C4-2B (cell line): ENCODE measurements at regions not wholly inside any gene's neighbourhood (a gene's known extent, or its start where the extent isn't known, plus 50 kb on each side); places are given as distances from the start of the nearest gene placed in this dataset.

ENCODE experiments used
- H3K27ac ChIP-seq: fragments of 450-650 bp; 2 replicates; pipeline ENCODE4 v1.5.1; 2017
- ZFX ChIP-seq: fragments of 450-650 bp; IDR thresholded peaks from 2 replicates; pipeline ENCODE4 v1.6.1; 2017
- TF ChIP-seq, protein P1 (sequence below): fragments of 450-650 bp; conservative IDR thresholded peaks from 2 replicates; pipeline ENCODE4 v1.5.1; 2017; ENCODE audit warnings: mild to moderate bottlenecking

DNA sequence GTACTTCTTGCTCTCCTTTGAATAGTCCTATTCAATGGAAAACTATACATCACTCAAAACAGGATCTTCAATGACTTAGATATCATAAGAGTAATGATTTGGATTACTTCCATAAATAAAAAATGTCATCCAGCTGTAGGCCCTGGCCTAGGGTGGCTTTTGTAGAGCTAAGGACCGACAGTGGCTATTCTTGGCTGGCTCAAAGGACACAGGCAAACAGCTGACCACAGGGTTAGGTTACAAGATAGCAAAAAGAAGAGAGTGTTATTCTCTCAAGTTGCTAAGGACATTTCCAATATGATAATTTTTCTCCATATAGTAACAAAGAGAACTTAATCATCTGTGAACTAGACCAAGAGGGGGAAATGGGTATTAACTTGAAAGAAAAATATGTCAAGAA lies 495.1 kb downstream of the PLPP3 start:
- TF ChIP-seq, protein P1, sequence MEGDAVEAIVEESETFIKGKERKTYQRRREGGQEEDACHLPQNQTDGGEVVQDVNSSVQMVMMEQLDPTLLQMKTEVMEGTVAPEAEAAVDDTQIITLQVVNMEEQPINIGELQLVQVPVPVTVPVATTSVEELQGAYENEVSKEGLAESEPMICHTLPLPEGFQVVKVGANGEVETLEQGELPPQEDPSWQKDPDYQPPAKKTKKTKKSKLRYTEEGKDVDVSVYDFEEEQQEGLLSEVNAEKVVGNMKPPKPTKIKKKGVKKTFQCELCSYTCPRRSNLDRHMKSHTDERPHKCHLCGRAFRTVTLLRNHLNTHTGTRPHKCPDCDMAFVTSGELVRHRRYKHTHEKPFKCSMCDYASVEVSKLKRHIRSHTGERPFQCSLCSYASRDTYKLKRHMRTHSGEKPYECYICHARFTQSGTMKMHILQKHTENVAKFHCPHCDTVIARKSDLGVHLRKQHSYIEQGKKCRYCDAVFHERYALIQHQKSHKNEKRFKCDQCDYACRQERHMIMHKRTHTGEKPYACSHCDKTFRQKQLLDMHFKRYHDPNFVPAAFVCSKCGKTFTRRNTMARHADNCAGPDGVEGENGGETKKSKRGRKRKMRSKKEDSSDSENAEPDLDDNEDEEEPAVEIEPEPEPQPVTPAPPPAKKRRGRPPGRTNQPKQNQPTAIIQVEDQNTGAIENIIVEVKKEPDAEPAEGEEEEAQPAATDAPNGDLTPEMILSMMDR = no peak
- TF ChIP-seq ZFX = no peak
- no peak overlapping the region for H3K27ac ChIP-seq

DNA sequence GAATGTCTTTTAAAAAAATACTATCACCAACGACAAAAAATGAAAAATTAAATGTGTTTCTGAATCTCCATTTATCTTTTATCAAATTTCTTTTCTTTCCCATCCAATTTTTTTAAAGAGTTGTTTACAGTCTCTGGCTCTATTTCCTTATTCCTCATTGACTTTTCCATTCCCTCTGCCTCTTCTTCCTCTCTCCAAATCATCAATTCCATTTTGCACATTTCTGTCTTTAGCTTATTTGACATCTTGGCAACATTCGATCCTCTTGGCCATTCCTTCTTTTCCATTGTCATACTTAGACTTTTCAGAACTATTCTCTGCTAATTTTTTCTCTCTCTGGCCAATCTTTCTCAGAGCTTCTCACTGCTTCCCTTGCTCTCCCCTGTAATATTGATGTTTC lies 497.6 kb downstream of the PLPP3 start:
- TF ChIP-seq ZFX = no peak
- TF ChIP-seq, protein P1 = no peak
- H3K27ac ChIP-seq = no peak overlapping the region

DNA sequence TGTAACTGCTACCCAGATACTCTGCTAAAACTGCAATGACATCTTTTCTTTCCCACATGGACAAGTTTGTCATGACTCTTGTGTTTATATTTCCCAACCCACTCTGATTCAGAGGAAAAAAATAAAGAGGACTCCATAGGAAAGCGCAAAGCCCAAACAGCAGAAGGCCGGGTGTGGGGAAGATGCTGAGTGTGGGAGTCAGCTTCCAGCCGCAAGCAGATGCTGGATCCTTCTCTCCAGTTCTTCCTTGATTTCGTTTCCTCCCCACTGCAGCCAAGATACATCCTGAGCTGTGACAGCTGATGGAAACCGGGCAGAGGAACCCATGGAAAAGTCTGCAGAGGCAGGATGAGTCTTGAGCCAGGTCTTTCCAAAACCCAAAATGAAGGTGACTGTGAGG lies 498.2 kb downstream of the PLPP3 start:
- TF ChIP-seq, protein P1 = no peak
- TF ChIP-seq ZFX = no peak
- H3K27ac ChIP-seq = no peak overlapping the region

DNA sequence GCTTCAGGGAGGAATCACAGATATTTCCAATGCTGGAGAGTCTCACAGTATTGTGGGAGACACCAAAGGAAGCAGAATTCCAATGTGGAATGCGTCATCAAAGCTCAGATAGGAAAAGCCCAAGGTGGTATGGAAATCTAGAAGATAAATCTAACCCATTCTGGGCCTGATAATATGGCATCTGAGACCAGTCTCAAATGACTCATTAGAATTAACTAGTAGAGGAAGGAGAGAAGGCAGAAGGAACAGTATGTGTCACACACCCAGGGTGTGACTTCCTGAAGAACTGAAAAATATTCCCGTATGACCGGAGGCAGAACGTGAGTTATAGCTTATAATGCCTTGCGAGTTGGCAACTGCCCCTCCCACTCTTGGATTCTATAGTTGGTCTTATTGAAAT lies 499.2 kb downstream of the PLPP3 start:
- no peak for TF ChIP-seq ZFX
- TF ChIP-seq, protein P1 = no peak
- no peak overlapping the region for H3K27ac ChIP-seq

DNA sequence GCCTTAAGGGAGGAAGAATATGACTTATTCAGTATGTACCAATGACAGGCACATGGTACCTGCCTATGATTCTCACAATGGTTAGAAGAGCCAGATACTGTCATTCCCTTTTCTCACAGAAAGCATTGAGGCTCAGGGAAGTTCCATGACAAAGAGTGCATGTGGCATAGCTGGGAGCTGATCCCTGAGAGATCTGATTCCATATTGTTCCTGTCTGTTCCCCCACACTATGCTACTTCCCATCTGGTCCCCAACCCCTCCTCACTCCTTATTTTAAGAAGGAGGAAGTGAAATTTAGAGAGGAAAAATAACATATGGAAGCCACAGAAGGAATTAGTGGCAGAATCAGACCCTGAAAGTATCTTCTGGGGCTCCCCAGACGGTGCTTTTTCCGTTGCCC lies 500.0 kb downstream of the PLPP3 start:
- no peak overlapping the region for H3K27ac ChIP-seq
- TF ChIP-seq, protein P1 = no peak
- TF ChIP-seq ZFX = no peak

DNA sequence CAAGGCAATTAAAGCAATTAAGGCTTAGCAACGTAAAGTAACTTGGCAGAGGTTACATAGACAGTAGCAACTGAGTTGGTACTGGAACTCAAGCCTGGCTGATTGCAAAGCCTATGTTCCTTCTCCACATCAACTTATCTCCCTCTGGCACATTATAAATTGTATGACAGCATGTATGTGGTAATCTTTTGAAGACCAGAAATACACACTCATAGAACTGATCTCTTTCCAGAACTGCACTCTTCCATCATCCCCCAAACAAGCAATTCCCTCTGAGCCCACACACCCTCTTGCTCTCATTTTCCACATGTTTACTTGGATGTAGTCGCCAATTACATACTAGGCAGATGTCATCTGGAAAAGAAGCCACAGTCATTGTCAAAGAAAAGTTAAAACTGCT lies 502.2 kb downstream of the PLPP3 start:
- TF ChIP-seq, protein P1 = no peak
- TF ChIP-seq ZFX = no peak
- H3K27ac ChIP-seq = no peak overlapping the region

DNA sequence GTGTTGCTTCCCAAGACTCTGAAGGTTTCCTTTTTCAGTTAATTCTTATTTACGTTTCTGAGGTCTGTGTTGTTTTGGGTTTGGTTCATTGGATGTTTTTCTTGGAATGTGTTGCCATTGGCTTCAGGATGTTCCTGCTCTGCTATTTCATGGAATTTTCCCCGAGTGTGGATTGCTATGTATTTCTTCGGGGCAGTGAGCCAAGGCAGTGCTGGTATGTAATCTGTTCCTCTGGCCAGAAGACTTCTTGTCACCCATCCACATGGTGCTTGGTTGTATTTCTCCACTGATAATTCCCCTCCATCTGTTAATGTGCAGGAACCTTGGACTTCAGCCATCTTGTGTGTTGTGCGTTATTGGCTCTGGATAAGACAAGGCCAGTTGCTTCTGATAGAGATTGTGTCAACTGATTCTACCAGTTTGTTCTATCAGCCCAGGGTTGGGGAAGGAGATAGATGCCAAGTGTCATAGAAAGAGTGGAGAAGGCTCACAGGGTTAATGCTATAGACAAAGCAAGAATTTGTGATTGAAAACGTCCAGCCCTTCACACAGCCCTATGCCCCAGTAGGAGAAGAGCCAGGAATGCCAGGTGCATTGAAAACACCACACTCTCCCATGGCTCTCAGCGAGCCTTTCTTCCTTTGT lies 505.2 kb downstream of the PLPP3 start:
- no peak overlapping the region for H3K27ac ChIP-seq
- TF ChIP-seq ZFX = no peak
- TF ChIP-seq, protein P1 = no peak
